Esophagus muscularis mucosa (tissue), 3 donors: ENCODE measurements at regions not wholly inside any gene's neighbourhood (a gene's known extent, or its start where the extent isn't known, plus 50 kb on each side); places are given as distances from the start of the nearest gene placed in this dataset.

Source experiments
- CTCF ChIP-seq, 3 experiments: fragments of 200-600 bp in 2 of 3; fragments of 450-650 bp in 1 of 3; sonication (generic) in 2 of 3; IDR thresholded peaks; one replicate each; pipeline ENCODE4 v1.5.1; 2017 to 2019; ENCODE audit warnings: antibody characterized with exemption in 3 of 3, mild to moderate bottlenecking in 2 of 3, moderate library complexity in 1 of 3
- EP300 ChIP-seq: sonication (generic); formaldehyde crosslinking; IDR thresholded peaks from one replicate; pipeline ENCODE4 v1.6.1; 2017; ENCODE audit warnings: antibody characterized with exemption

- no peak for TF ChIP-seq CTCF (IDR thresholded peaks at IDR 0.05)
- TF ChIP-seq EP300, result no peak
Measured at GRCh38 chr7:46170792-46171191, 249.7 kb upstream of the IGFBP3 start.
